CD4-positive, alpha-beta T cell treated with Interleukin-2 at 100 ng/mL for 4 hours (primary cell): ENCODE measurements at regions not wholly inside any gene's neighbourhood (a gene's known extent, or its start where the extent isn't known, plus 50 kb on each side); places are given as distances from the start of the nearest gene placed in this dataset.

Experiments
- DNase-seq: peaks from one replicate; pipeline ENCODE4 v3.0.0-alpha.2; 2020; ENCODE audit warnings: low spot score

DNA sequence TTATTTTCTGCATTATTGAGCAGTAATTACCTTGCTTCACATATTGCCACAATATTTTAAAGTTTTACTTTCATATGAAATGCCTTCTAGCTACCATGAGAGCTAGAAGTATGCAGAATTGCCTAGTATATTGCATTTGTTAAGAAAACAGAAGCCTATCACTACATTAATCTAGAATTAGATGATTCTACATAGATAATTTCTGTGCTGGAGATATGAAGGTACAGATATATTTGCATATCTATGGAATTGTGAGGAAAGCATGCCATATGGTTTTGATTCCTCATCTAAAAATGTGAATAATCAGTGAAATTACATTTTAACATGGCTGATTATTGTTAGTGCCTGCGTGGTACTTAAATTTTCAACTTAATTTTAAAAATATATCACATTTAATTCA, 1418.3 kb downstream of the NCAM2 start:
- no peak for DNase-seq

DNA sequence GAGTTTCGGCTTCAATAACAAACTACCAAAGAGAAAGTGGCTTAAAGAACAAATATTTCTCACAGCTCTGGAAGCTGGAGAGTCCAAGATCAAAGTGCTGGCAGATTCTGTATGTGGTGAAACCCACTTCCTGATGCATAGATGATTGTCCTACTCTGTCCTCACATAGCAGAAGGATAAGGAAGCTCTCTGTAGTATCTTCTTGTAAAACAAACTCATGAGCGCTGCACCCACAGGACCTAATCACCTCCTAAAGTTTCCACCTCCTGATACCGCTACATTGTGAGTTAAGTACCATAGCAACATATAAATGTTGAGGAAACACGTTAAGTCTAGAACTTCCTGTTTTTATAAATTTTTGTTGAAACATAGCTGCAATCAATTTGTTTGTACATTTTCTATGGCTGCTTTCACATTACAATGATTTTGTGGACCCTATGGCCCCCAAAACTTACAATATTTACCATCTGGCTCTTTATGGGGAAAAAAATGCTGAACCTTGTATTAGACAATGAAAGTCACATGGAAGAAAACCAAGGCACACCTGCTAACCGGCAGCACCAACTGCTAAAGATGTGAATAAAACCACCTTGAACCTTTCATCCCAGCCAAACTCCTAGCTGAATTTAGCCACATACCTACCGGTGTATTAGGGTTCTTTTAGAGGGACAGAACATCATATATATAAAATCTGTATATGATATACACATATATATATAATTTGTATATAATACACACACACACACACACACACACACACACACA, 1423.4 kb downstream of the NCAM2 start:
- DNase-seq, result peak; percentile 1

DNA sequence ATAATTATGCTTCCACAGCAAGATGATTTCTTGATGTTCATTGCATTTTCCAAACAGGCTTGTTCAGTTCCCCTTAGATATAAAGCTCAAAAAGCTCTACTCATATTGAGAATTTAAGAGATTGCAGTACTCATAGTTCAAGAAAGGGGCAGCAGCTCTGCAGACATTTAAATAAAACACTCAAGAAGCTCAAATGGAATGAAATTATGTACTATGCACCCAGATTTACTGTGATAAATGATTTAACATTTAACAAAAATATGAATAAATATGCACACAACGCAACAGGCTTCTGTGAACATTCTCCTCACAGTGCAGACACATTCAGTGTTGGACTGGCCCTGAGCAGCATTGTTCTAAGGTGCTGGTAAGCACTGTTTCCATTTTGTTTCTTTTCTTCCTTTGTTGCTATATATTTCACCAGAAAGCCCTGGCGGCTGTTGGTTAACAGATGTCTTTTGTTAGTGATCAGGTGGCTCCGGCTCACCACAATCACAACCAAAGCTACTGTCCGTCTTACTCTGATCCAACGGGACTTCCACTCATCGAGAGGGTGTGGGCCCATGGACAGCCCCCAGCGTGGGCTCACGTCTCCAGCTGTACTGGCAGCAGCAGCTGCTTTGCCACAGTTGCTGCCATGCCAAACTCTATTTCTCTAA, 1440.3 kb downstream of the NCAM2 start:
- no peak for DNase-seq

DNA sequence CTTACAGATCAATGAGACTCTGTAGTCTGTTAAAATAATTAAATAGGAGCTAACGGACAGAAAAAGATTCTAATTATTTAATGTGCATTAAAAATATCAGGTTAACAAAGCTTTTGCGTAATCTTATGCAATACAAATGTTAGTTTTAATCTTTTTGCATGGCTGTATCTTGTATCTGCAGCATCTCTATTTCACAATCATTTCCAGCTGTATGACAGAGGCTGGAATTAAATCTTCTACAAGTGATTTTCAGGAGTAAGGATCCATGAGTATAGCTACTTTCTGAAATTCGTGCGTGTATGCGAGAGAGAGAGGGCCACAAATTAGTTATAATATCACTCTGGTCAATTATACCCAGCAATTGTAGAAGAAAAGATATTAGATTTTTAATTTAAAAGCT, 1446.8 kb downstream of the NCAM2 start:
- DNase-seq, result no peak

DNA sequence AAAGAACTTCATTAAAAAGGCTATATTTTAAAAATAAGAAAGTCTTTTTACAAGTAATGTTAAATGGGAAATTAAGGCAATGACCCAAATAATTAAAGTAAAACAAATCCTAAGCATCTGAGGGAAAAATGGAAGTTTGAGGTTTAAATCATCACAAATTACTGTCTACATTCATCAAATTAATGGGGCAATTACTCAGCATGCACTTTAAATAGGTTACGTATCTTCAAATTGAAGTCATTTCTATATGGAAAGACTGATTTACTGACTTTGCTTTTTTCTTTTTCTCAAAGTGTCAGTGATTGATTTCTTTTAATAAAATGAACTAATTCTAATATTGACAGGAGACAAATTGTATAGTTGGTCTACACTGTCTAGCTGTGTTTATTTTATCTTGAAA, 1452.3 kb downstream of the NCAM2 start:
- no peak for DNase-seq

DNA sequence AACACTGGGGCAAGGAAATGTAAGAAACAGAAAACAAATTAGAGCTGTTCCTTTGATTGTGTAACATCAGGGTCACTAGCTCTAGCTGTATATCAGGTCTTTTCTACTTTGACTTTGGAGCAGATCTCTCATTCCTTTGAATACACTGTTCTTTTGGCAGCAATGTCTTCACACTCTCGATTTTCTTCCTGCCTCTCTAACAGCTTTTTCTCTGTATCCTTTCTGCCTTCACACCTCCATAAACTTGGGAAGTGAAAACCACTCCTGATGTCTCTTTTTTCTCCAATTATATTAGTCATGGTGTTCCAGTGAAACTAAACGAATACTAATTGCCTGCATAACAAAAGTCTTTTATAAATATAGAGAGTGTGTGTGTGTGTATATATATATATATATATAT, 1458.0 kb downstream of the NCAM2 start:
- DNase-seq, result no peak

DNA sequence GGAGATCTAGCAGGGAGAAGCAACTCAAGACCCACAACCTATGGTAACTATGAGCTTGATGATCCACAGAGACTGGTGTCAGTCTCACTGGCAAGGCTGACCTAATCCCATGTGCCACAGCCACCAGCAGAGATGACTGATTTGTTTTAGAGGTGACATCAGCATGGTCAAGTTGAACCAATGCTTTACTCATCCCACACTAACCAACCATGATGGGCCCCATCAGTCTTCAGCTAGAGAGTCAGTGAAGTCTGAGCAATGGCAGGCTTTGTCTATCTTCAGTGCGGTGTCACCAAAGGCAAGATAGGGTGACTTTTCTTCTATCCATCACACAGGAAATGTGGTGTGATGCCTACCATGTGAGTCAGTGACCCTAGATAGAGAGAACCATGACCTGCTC, 1470.7 kb downstream of the NCAM2 start:
- DNase-seq, result no peak

DNA sequence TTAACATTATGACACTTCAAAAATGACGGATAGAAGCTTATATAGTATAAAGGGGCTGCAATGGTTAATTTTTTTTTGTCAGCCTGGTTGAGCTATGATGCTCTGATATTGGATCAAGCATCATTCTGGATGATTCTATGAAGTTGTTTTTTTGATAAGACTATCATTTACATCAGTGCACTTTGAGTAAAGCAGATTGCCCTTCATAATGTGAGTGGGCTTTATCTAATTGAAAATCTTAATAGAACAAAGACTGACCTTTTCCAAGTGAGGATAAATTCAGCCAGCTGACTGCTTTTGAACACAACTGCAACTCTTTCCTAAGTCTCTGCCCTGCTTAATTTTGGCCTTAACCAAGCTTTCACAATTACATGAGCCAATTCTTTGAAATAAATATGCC, 1476.2 kb downstream of the NCAM2 start:
- DNase-seq, result no peak

DNA sequence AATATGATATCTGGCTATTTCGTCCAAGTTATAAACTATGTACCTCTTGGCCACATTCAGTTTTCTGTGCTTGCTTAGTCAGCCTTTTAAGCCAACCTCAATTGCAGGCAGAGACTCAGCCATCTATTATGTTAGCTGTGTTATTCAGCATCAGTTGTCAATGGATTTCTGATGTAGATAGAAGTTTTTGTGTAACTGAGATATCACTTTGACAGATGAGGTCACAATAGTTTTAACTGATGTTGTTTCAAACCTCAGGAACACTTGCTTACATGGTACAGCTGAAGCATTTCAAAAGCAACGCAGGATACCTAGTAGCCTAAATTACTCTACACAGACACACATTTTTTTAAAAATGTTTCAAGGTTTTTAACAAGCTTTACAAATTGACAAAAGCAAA, 1478.0 kb downstream of the NCAM2 start:
- DNase-seq, result no peak

DNA sequence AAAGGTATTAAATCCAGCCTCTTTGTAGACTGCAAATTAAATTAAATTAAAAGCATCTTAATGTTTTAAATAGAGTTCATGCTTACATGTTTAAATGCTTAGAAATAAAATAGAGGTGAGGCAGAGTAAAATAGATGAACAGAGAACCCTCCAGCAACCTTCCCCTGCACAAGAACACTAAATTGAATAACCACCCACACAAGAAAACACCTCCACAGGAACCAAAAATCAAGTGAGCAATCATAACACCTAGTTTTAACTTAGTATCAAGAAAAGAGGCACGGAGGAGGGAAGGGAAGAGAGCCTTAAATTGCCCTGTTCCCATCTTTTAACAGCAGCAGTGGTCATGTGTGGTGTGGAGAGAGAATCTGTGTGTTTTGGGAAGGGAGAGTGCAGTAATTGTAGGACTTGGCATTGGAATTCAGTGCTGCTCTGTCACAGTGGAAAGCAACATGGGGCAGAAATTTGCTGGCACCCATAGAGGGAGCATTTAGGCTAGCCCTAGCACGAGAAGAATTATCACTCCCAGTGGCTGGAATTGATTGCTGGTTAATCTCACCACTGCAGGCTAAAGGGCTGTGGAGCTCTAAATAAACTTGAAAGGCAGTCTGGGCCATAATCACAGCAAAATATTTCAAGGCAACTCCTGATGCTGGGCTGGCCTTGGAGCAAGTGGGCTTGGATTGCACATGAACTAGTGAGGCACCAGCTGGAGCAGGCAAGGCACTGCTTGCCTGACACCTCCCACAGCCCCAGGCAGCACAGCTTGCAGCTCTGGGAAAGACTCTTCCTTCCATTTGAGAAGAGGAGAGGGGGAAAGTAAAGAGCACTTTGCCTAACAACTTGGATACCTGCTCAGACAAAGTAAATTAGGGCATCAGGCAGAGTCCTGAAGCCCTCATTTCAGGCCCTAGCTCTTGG, 1478.8 kb downstream of the NCAM2 start:
- no peak for DNase-seq

DNA sequence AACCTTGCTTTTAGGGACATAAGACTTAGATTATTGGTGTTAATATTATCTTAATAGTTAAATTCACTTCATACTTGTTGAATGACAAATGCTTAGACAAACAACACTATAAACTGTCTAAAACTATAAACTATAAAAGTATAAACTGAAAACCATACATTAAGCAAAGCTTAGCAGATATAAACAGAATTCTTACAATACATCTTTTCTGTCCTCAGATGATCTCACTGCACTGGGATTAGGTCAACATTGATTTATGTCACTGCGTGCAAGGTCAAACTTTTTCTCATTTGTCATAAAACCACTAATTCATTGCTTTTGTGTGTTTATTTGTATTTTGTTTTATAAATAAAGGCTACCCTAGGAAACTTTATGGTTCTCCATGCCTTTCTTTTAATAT, 1491.8 kb downstream of the NCAM2 start:
- DNase-seq, result no peak

DNA sequence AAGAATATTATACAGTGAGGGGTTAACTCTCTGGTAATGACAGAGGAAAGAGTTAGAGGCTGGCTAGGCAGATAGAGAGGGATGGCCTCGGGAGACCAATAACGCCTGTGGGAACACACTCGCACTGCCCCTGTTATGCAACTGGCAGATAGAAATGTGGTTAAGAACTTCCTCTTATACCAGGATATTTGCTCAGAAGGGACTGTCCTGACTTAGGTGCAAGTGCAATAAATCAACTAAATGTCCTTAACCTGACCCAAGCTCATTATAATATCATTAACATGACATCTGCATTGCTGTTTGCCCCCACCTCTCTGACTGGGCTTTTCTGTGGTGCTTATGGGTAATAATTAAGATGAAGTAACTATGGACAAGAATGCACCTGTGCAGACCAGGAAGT, 1518.0 kb downstream of the NCAM2 start:
- DNase-seq, result no peak

DNA sequence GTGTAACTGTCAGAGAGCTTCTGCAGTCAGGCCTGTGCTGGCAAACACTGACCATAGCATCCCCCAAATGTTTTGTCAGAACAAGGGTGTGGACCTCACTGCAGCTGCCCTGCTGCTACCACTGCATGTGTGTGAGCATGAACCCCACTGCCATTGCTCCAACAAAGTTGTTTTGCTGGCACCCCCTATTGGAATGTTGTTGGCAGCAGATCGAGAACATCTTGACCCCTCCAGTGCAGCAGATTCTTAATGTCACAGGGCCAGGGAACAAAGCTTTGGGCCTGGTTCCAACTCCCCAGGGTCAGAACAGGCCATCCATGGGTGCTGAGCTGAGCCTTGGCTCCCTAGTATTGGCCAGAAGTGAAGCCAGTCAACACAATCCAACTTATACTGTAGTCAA, 1537.4 kb downstream of the NCAM2 start:
- no peak for DNase-seq

DNA sequence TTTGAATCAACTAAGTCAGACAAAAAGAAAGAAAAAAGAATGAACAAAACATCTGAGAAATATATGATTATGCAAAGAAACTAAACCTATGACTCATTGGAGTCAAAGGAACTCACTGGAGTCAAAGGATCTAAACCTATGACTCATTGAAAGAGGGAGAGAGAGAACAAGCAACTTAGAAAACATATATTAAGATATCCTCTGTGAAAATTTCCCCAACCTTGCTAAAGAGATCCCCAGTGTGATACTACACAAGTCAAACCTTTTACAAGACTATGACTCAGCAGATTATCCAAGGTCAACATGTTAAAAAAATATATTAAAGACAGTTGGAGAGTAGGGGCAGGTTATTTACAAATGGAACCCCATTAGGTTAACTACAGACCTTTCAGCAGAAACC, 1538.3 kb downstream of the NCAM2 start:
- DNase-seq, result no peak

DNA sequence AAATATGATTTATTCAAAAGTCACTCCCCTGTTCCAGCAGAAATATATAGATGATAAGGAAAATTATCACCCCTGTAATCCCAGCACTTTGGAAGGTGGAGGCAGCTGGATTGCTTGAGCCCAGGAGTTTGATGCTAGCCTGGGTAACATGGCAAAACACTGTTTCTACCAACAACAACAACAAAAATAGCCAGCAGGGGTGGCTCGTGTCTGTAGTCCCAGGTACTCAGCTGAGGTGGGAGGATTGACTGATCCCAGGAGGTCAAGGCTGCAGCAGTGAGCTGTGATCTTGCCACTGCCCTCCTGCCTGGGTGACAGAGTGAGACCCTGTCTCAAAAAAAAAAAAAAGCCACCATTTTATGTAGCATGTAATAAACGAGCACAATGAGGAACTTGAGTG, 1546.5 kb downstream of the NCAM2 start:
- no peak for DNase-seq

DNA sequence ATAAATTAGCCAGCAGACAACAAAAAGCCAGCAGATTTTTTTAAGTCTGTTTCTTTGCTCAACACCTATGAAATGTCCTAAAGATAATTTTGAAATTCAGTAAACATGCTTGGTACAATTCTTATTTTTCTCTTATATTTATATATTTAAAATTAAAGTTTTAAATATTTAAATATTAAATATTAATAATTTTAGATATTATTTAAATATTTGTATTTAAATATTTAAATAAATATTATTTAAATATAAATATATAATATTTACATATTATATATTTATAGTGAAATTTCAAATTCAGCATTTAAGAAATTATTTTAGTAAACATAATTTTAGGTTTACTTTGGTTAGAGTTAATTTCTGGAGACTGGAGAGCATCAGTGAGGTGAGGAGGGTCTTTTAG, 1554.2 kb downstream of the NCAM2 start:
- no peak for DNase-seq

DNA sequence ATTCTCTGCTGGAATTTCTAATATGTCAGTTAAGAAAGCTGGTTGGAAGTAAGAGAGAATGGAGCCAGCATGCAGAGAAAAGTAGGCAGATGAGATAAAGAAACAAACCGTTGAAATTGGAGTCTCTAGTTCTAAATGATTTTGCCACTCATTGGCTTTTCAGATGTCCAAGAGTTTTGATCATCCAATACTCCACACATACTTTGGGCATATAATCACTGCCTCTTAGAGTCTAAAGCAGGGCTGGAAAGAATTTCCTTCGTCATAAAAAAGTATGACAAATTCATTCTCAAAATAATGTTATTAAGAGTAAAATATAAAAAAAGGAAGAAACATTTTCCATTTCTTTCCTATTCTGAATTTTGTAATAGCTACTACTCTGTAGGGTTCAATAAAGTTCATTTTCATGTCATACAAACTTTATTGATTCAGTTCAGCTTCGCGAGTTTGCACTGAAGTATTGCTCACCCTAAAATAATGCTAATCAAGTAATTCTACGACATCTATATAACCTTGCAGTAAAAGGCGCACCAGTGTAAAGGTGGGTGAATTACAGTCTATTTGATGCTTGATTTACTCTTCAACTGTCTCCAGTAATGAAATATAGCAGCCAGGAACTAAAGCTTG, 1556.6 kb downstream of the NCAM2 start:
- DNase-seq, result no peak

DNA sequence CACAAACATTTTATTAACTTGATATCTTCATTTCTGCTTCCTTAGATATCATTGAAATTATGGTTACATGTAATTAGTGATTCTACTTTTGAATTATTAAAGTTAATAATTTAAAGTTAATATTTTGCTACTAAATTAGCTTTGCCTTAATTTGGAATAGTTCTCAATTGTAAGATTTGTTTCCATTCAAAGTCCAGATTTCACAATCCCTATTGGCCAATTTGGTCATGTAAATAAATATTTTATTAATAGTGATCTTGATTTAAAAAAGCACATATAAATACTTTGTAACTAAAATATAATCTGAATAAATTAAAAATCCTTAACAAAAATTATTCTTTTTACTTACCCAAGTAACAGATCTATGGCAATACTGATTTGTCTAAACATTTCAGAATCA, 1558.6 kb downstream of the NCAM2 start:
- no peak for DNase-seq

DNA sequence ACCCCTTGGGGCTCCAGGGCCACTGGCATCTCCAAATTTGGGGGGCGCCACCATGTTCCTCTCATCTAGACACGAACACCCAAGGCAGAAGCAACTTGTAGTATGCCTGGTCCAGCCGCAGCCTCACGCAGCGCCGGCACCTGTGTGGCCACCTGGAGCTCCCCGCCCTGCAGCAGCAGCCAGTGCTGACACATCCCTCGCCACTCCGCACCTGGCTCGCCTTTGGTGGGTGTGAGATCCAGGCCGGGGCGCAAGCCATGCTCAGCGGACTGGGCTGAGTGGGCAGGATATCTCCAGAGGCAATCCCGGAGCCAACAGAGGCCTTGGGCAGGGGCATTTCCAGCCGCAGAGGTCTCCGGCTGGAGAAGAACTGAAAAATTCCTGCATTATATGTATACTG, 1563.7 kb downstream of the NCAM2 start:
- DNase-seq, result no peak

DNA sequence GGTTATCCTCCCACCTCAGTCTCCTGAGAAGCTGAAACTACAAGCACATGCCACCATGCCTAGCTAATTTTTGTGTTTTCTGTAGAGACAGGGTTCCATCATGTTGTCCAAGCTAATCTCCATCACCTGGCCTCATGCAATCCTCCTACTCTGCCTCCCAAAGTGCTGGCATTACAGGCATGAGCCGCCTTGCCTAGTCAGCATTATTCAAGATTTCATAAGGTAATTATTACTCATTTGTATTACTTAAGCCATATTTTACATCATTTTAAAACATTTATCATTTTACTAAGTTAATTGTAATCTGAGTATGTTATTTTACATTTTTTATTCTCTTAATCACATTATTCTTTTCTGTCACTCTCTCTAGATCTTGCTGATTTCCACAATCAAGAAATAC, 1575.6 kb downstream of the NCAM2 start:
- DNase-seq, result no peak

DNA sequence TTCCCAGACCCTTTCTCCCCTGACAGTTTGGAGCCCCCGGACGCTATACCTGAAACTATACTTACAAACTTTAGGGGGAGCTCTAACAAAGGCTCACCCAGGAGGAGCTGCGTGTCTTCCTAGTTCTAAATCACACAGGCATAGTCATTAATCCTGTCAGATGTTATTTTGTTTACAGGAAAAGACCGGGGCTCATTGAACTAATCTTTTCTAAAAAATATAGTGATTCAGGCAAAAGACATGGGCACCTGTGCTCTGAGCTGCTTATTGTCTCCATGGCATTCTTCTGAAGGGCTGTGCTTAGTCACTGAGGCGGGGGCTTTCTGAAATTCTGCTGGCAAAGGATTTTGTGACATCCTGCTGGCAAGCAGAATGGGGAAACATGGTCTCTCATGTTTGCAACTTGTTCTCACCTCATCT, 1577.0 kb downstream of the NCAM2 start:
- DNase-seq, result no peak

DNA sequence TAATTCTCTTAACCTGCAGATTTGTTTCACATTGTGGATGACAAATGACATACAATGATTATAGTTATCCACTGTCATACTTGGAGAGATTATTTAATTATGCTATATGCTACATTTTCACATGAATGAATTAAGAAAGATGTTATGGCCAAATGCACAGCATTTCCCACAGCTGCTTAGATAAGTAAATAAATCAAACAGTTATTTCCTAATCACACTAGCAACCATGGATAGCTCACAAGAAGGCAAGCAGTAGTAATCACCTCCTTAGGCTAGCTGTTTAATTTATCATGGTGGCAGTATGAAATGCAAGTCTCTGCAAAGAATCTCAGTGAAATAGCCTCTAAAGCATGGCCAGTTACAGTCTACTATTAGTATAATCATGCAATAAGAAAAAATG, 1581.5 kb downstream of the NCAM2 start:
- no peak for DNase-seq

DNA sequence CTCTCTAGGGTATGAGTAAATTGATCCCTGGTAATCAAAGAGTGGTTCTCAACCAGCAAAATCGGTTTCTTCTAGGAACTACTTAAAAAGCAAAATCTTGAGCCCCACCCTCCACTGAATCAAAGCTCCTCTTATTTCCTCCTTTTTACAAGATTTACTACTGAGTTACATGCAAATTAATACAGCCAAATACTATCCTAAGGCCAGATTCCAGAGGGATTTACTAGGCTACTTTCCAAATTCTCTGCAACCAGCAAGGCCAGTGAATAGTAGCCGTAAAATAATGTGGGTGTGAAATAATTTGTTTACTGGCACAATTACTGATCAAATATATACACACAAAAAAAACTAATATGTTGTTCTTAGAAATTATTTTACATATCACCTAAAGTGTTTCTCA, 1583.8 kb downstream of the NCAM2 start:
- DNase-seq, result no peak
